GM18517 (cell line): ENCODE measurements at regions not wholly inside any gene's neighbourhood (a gene's known extent, or its start where the extent isn't known, plus 50 kb on each side); places are given as distances from the start of the nearest gene placed in this dataset.

ENCODE experiments used
- ATAC-seq: cut with Tn5 transposase; IDR thresholded peaks from one replicate; pipeline ENCODE4 v1.9.1; 2021; ENCODE audit warnings: mild to moderate bottlenecking, moderate library complexity; ENCODE audit not compliant: unreplicated experiment

GRCh38 chr16:5598793-5599192 is 501.2 kb upstream of the EEF2KMT start:
- no peak for ATAC-seq

- no peak for ATAC-seq
Observed at GRCh38 chr16:5595849-5596248, 498.3 kb upstream of the EEF2KMT start.

GRCh38 chr16:5590416-5590815 is 492.8 kb upstream of the EEF2KMT start:
- no peak for ATAC-seq

GRCh38 chr16:5589812-5590373 is 492.3 kb upstream of the EEF2KMT start:
- ATAC-seq, result no peak

- ATAC-seq, result no peak
Observed at GRCh38 chr16:5584109-5584508, 486.5 kb upstream of the EEF2KMT start.

GRCh38 chr16:5582529-5582928 is 484.9 kb upstream of the EEF2KMT start:
- no peak for ATAC-seq

- ATAC-seq, result no peak
Observed at GRCh38 chr16:5581908-5582307, 484.3 kb upstream of the EEF2KMT start.

- ATAC-seq, result no peak
Observed at GRCh38 chr16:5581428-5581827, 483.8 kb upstream of the EEF2KMT start.

- no peak for ATAC-seq
Observed at GRCh38 chr16:5580772-5581171, 483.2 kb upstream of the EEF2KMT start.

GRCh38 chr16:5580296-5580695 is 482.7 kb upstream of the EEF2KMT start:
- ATAC-seq, result no peak

GRCh38 chr16:5578980-5579379 is 481.4 kb upstream of the EEF2KMT start:
- no peak for ATAC-seq

- ATAC-seq, result no peak
Observed at GRCh38 chr16:5577463-5577862, 479.9 kb upstream of the EEF2KMT start.

- no peak for ATAC-seq
Observed at GRCh38 chr16:5575646-5576245, 478.2 kb upstream of the EEF2KMT start.

GRCh38 chr16:5575121-5575520 is 477.5 kb upstream of the EEF2KMT start:
- ATAC-seq, result no peak

GRCh38 chr16:5572056-5572455 is 474.5 kb upstream of the EEF2KMT start:
- no peak for ATAC-seq

- no peak for ATAC-seq
Observed at GRCh38 chr16:5571446-5571845, 473.9 kb upstream of the EEF2KMT start.

- no peak for ATAC-seq
Observed at GRCh38 chr16:5561800-5562199, 464.2 kb upstream of the EEF2KMT start.

GRCh38 chr16:5560084-5560483 is 462.5 kb upstream of the EEF2KMT start:
- no peak for ATAC-seq

GRCh38 chr16:5557966-5558365 is 460.4 kb upstream of the EEF2KMT start:
- ATAC-seq, result no peak

GRCh38 chr16:5557448-5557847 is 459.9 kb upstream of the EEF2KMT start:
- no peak for ATAC-seq

- ATAC-seq, result no peak
Observed at GRCh38 chr16:5556158-5556810, 458.7 kb upstream of the EEF2KMT start.

GRCh38 chr16:5551909-5552308 is 454.3 kb upstream of the EEF2KMT start:
- ATAC-seq, result no peak

- no peak for ATAC-seq
Observed at GRCh38 chr16:5549802-5550201, 452.2 kb upstream of the EEF2KMT start.
